NCI-H1092 (cell line): ENCODE measurements at regions not wholly inside any gene's neighbourhood (a gene's known extent, or its start where the extent isn't known, plus 50 kb on each side); places are given as distances from the start of the nearest gene placed in this dataset.

Experiments
- DNase-seq: peaks from one replicate; lab custom pipeline; 2025; lab: John Stamatoyannopoulos, UW

- DNase-seq = no peak
Observed at GRCh38 chr1:229063154-229063773, 207.6 kb upstream of the RAB4A start.

GRCh38 chr1:229064320-229065168, 206.4 kb upstream of the RAB4A start:
- DNase-seq = no peak

- DNase-seq = no peak
Observed at GRCh38 chr1:229065613-229066012, 205.3 kb upstream of the RAB4A start.

- no peak for DNase-seq
Observed at GRCh38 chr1:229066591-229066990, 204.3 kb upstream of the RAB4A start.

GRCh38 chr1:229067546-229067945, 203.4 kb upstream of the RAB4A start:
- DNase-seq = no peak

GRCh38 chr1:229068270-229068987, 202.5 kb upstream of the RAB4A start:
- DNase-seq = no peak

GRCh38 chr1:229069176-229069575, 201.7 kb upstream of the RAB4A start:
- no peak for DNase-seq

GRCh38 chr1:229070168-229070567, 200.7 kb upstream of the RAB4A start:
- peak; percentile 93 for DNase-seq

GRCh38 chr1:229073251-229073650, 197.7 kb upstream of the RAB4A start:
- no peak for DNase-seq

GRCh38 chr1:229075217-229075616, 195.7 kb upstream of the RAB4A start:
- no peak for DNase-seq

- DNase-seq = no peak
Observed at GRCh38 chr1:229075716-229076115, 195.2 kb upstream of the RAB4A start.

- DNase-seq = no peak
Observed at GRCh38 chr1:229076195-229076594, 194.7 kb upstream of the RAB4A start.

- DNase-seq = no peak
Observed at GRCh38 chr1:229079016-229079595, 191.8 kb upstream of the RAB4A start.

- DNase-seq = no peak
Observed at GRCh38 chr1:229080361-229080760, 190.6 kb upstream of the RAB4A start.

- DNase-seq = no peak
Observed at GRCh38 chr1:229085291-229085690, 185.6 kb upstream of the RAB4A start.

- DNase-seq = no peak
Observed at GRCh38 chr1:229086091-229086490, 184.8 kb upstream of the RAB4A start.

GRCh38 chr1:229086686-229087085, 184.2 kb upstream of the RAB4A start:
- DNase-seq = no peak

GRCh38 chr1:229087339-229087738, 183.6 kb upstream of the RAB4A start:
- DNase-seq = no peak

- no peak for DNase-seq
Observed at GRCh38 chr1:229087906-229088305, 183.0 kb upstream of the RAB4A start.

GRCh38 chr1:229088711-229089110, 182.2 kb upstream of the RAB4A start:
- no peak for DNase-seq

GRCh38 chr1:229089586-229090208, 181.2 kb upstream of the RAB4A start:
- no peak for DNase-seq

GRCh38 chr1:229091721-229092136, 179.2 kb upstream of the RAB4A start:
- peak; percentile 64 for DNase-seq
